NOMO-1 treated with DMSO at 0.1 percent for 48 hours (cell line): ENCODE measurements at regions not wholly inside any gene's neighbourhood (a gene's known extent, or its start where the extent isn't known, plus 50 kb on each side); places are given as distances from the start of the nearest gene placed in this dataset.
A peak's percentile ranks its signal among the peaks of the same experiment; 100 is the strongest.

ENCODE experiments used
- DNase-seq: peaks from one replicate; lab custom pipeline; 2025; ENCODE audit not compliant: unreplicated experiment; lab: John Stamatoyannopoulos, UW

- DNase-seq = no peak
Measured at GRCh38 chr2:10236571-10237391, 65.9 kb upstream of the HPCAL1 start.

- no peak for DNase-seq
Measured at GRCh38 chr2:10237392-10238321, 65.0 kb upstream of the HPCAL1 start.

- DNase-seq = no peak
Measured at GRCh38 chr2:10238396-10238795, 64.3 kb upstream of the HPCAL1 start.

GRCh38 chr2:10238991-10239485 lies 63.7 kb upstream of the HPCAL1 start:
- no peak for DNase-seq

- DNase-seq = no peak
Measured at GRCh38 chr2:10239561-10239967, 63.1 kb upstream of the HPCAL1 start.

- no peak for DNase-seq
Measured at GRCh38 chr2:10240161-10240681, 62.5 kb upstream of the HPCAL1 start.

GRCh38 chr2:10240911-10241610 lies 61.6 kb upstream of the HPCAL1 start:
- no peak for DNase-seq

- DNase-seq = peak; percentile 83
Measured at GRCh38 chr2:10241641-10242430, 60.9 kb upstream of the HPCAL1 start.

GRCh38 chr2:10242451-10242850 lies 60.3 kb upstream of the HPCAL1 start:
- DNase-seq = no peak

- DNase-seq = no peak
Measured at GRCh38 chr2:10242998-10243925, 59.4 kb upstream of the HPCAL1 start.

GRCh38 chr2:10243926-10244270 lies 58.8 kb upstream of the HPCAL1 start:
- no peak for DNase-seq

GRCh38 chr2:10245021-10245420 lies 57.7 kb upstream of the HPCAL1 start:
- DNase-seq = no peak

- no peak for DNase-seq
Measured at GRCh38 chr2:10245661-10246060, 57.0 kb upstream of the HPCAL1 start.

- no peak for DNase-seq
Measured at GRCh38 chr2:10246370-10246769, 56.3 kb upstream of the HPCAL1 start.

GRCh38 chr2:10246831-10247230 lies 55.9 kb upstream of the HPCAL1 start:
- DNase-seq = peak; percentile 61

GRCh38 chr2:10249798-10250197 lies 52.9 kb upstream of the HPCAL1 start:
- no peak for DNase-seq

GRCh38 chr2:10252224-10252623 lies 50.5 kb upstream of the HPCAL1 start:
- no peak for DNase-seq

- DNase-seq = peak; percentile 13
Measured at GRCh38 chr2:10252661-10253060, 50.0 kb upstream of the HPCAL1 start.
